ENCODE measurements at regions not wholly inside any gene's neighbourhood (a gene's known extent, or its start where the extent isn't known, plus 50 kb on each side); places are given as distances from the start of the nearest gene placed in this dataset.

GRCh38 chr7:8314566-8314965, 52.6 kb upstream of the ICA1 start:
- Mint-ChIP-seq H3K9me3 (ENCODE audit: unreplicated experiment) (peaks cover 17% of the 10 kb centered on the region), H3K36me3 (ENCODE audit: insufficient read depth, unreplicated experiment) (no peaks in the 10 kb centered on the region), H3K27ac (ENCODE audit: low read depth, unreplicated experiment) (no peak overlapping the region), H3K4me3 (ENCODE audit: unreplicated experiment) (no peak overlapping the region), H3K27me3 (ENCODE audit: insufficient read depth, unreplicated experiment) (peaks cover 70% of the 10 kb centered on the region), H3K4me1 (ENCODE audit: insufficient read depth, unreplicated experiment) (no peaks in the 10 kb centered on the region)
- BruUV-seq (replicated peaks): no TSS peak
- ChIA-PET CTCF (interaction anchor here (0.6 to 1.7 kb wide), 2 partner anchors 18 to 19 kb away, joined by 3 to 7 read pairs; no protein-coding TSS in a partner anchor), POLR2A (interaction anchor here (0.6 kb wide), 1 partner anchor 891 kb away, joined by 3 read pairs; no protein-coding TSS in a partner anchor)
- intact Hi-C loops (cut with micrococcal nuclease): no loop called here
- TF ChIP-seq CTCF (IDR thresholded peaks at IDR 0.05; ENCODE audit: unreplicated experiment): no peak
- no peak for DNase-seq (ENCODE audit: unreplicated experiment)

- H3K27ac Mint-ChIP-seq (ENCODE audit: low read depth, unreplicated experiment): no peak overlapping the region
- peaks cover 3% of the 10 kb centered on the region for H3K4me1 Mint-ChIP-seq (ENCODE audit: insufficient read depth, unreplicated experiment)
- H3K9me3 Mint-ChIP-seq (ENCODE audit: unreplicated experiment): peaks cover 8% of the 10 kb centered on the region
- no peaks in the 10 kb centered on the region for H3K36me3 Mint-ChIP-seq (ENCODE audit: insufficient read depth, unreplicated experiment)
- H3K4me3 Mint-ChIP-seq (ENCODE audit: unreplicated experiment): no peak overlapping the region
- DNase-seq (ENCODE audit: unreplicated experiment): no peak
- CTCF ChIA-PET: no interaction called here
- H3K27me3 Mint-ChIP-seq (ENCODE audit: insufficient read depth, unreplicated experiment): peaks cover 35% of the 10 kb centered on the region
- TF ChIP-seq CTCF (IDR thresholded peaks at IDR 0.05; ENCODE audit: unreplicated experiment): no peak
- intact Hi-C loops (cut with micrococcal nuclease): no loop called here
- no TSS peak for BruUV-seq (replicated peaks)
- POLR2A ChIA-PET: no interaction called here
Observed at GRCh38 chr7:8319115-8319514, 57.1 kb upstream of the ICA1 start.

- no peak for TF ChIP-seq CTCF (IDR thresholded peaks at IDR 0.05; ENCODE audit: unreplicated experiment)
- intact Hi-C loops (cut with micrococcal nuclease): no loop called here
- POLR2A ChIA-PET: no interaction called here
Observed at GRCh38 chr7:8320174-8320573, 58.2 kb upstream of the ICA1 start.

GRCh38 chr7:8321312-8321711, 59.3 kb upstream of the ICA1 start:
- ChIA-PET POLR2A (no interaction called here), CTCF (no interaction called here)
- Mint-ChIP-seq H3K4me3 (ENCODE audit: unreplicated experiment) (no peak overlapping the region), H3K4me1 (ENCODE audit: insufficient read depth, unreplicated experiment) (peaks cover 5% of the 10 kb centered on the region), H3K27me3 (ENCODE audit: insufficient read depth, unreplicated experiment) (peaks cover 42% of the 10 kb centered on the region), H3K36me3 (ENCODE audit: insufficient read depth, unreplicated experiment) (no peaks in the 10 kb centered on the region), H3K9me3 (ENCODE audit: unreplicated experiment) (peaks cover 8% of the 10 kb centered on the region), H3K27ac (ENCODE audit: low read depth, unreplicated experiment) (no peak overlapping the region)
- no peak for TF ChIP-seq CTCF (IDR thresholded peaks at IDR 0.05; ENCODE audit: unreplicated experiment)
- no TSS peak for BruUV-seq (replicated peaks)
- no peak for DNase-seq (ENCODE audit: unreplicated experiment)
- intact Hi-C loops (cut with micrococcal nuclease): no loop called here

More at GRCh38 chr7:8320174-8320573, 58.2 kb upstream of the ICA1 start:
- Mint-ChIP-seq H3K9me3 (ENCODE audit: unreplicated experiment) (peaks cover 8% of the 10 kb centered on the region), H3K4me1 (ENCODE audit: insufficient read depth, unreplicated experiment) (peaks cover 5% of the 10 kb centered on the region), H3K27me3 (ENCODE audit: insufficient read depth, unreplicated experiment) (peaks cover 35% of the 10 kb centered on the region), H3K27ac (ENCODE audit: low read depth, unreplicated experiment) (no peak overlapping the region), H3K4me3 (ENCODE audit: unreplicated experiment) (no peak overlapping the region), H3K36me3 (ENCODE audit: insufficient read depth, unreplicated experiment) (no peaks in the 10 kb centered on the region)
- no peak for DNase-seq (ENCODE audit: unreplicated experiment)
- CTCF ChIA-PET: interaction anchor here (0.6 kb wide), 1 partner anchor 435 kb away, joined by 3 read pairs; no protein-coding TSS in a partner anchor
- BruUV-seq (replicated peaks): no TSS peak
